ENCODE measurements at regions not wholly inside any gene's neighbourhood (a gene's known extent, or its start where the extent isn't known, plus 50 kb on each side); places are given as distances from the start of the nearest gene placed in this dataset.

GRCh38 chr5:97914483-97914882 is 731.4 kb upstream of the RIOK2 start:
- TF ChIP-seq POLR2A (IDR thresholded peaks at IDR 0.05; ENCODE audit: low read depth), result no peak
- TF ChIP-seq EP300 (IDR thresholded peaks at IDR 0.05), result no peak
- no peak for TF ChIP-seq POLR2AphosphoS5 (IDR thresholded peaks at IDR 0.05)
- TF ChIP-seq CTCF (IDR thresholded peaks at IDR 0.05), result no peak
- 95% methylated on average over 1 of the region's 1 CpG for WGBS
- intact Hi-C loops (cut with DNase I), result no loop called here

GRCh38 chr5:97915106-97915505 is 732.1 kb upstream of the RIOK2 start:
- TF ChIP-seq POLR2AphosphoS5 (IDR thresholded peaks at IDR 0.05) (no peak), CTCF (IDR thresholded peaks at IDR 0.05) (no peak), EP300 (IDR thresholded peaks at IDR 0.05) (no peak), POLR2A (IDR thresholded peaks at IDR 0.05; ENCODE audit: low read depth) (no peak)
- intact Hi-C loops (cut with DNase I), result no loop called here
- Histone ChIP-seq H3K27ac (replicated peaks in 1 of 4) (no peak overlapping the region), H3K9me3 (no peaks in the 10 kb centered on the region), H3K4me3 (no peak overlapping the region), H3K27me3 (no peaks in the 10 kb centered on the region), H3K36me3 (no peaks in the 10 kb centered on the region), H3K4me1 (peaks cover 0 to 13% (median 3%) of the 10 kb centered on the region in 4 donors)
- no peak for DNase-seq (ENCODE audit: extremely low spot score)
- WGBS, result 79% methylated on average over 1 of the region's 1 CpG

More at GRCh38 chr5:97914483-97914882, 731.4 kb upstream of the RIOK2 start:
- Histone ChIP-seq H3K27ac (replicated peaks in 1 of 4) (no peak overlapping the region), H3K27me3 (no peaks in the 10 kb centered on the region), H3K36me3 (no peaks in the 10 kb centered on the region), H3K4me1 (peaks cover 0 to 13% (median 3%) of the 10 kb centered on the region in 4 donors), H3K4me3 (no peak overlapping the region), H3K9me3 (no peaks in the 10 kb centered on the region)
- DNase-seq (ENCODE audit: extremely low spot score), result no peak

- no peaks in the 10 kb centered on the region for H3K9me3 ChIP-seq
- H3K27me3 ChIP-seq, result no peaks in the 10 kb centered on the region
- WGBS, result 93% methylated on average over 1 of the region's 1 CpG
- H3K4me3 ChIP-seq, result no peak overlapping the region
- no peak for DNase-seq (ENCODE audit: extremely low spot score)
- peaks cover 0 to 13% (median 3%) of the 10 kb centered on the region in 4 donors for H3K4me1 ChIP-seq
- no peaks in the 10 kb centered on the region for H3K36me3 ChIP-seq
- TF ChIP-seq POLR2A (IDR thresholded peaks at IDR 0.05; ENCODE audit: low read depth) (no peak), CTCF (IDR thresholded peaks at IDR 0.05) (no peak), POLR2AphosphoS5 (IDR thresholded peaks at IDR 0.05) (no peak), EP300 (IDR thresholded peaks at IDR 0.05) (no peak)
- no peak overlapping the region for H3K27ac ChIP-seq (replicated peaks in 1 of 4)
- intact Hi-C loops (cut with DNase I), result no loop called here
Measured at GRCh38 chr5:97918057-97918456, 735.0 kb upstream of the RIOK2 start.

GRCh38 chr5:97918620-97919019 is 735.6 kb upstream of the RIOK2 start:
- Histone ChIP-seq H3K9me3 (no peaks in the 10 kb centered on the region), H3K4me1 (peaks cover 0 to 13% (median 3%) of the 10 kb centered on the region in 4 donors), H3K27ac (replicated peaks in 1 of 4) (no peak overlapping the region), H3K27me3 (no peaks in the 10 kb centered on the region), H3K36me3 (no peaks in the 10 kb centered on the region), H3K4me3 (no peak overlapping the region)
- TF ChIP-seq POLR2A (IDR thresholded peaks at IDR 0.05; ENCODE audit: low read depth) (no peak), POLR2AphosphoS5 (IDR thresholded peaks at IDR 0.05) (no peak), EP300 (IDR thresholded peaks at IDR 0.05) (no peak), CTCF (IDR thresholded peaks at IDR 0.05) (no peak)
- 31% methylated on average over 2 of the region's 2 CpGs for WGBS
- no peak for DNase-seq (ENCODE audit: extremely low spot score)
- intact Hi-C loops (cut with DNase I), result no loop called here

- intact Hi-C loops (cut with DNase I), result no loop called here
- H3K9me3 ChIP-seq, result no peaks in the 10 kb centered on the region
Measured at GRCh38 chr5:97919719-97920118, 736.7 kb upstream of the RIOK2 start.

More at GRCh38 chr5:97919719-97920118, 736.7 kb upstream of the RIOK2 start:
- 67% methylated on average over 4 of the region's 4 CpGs for WGBS
- Histone ChIP-seq H3K27ac (replicated peaks in 1 of 4) (no peak overlapping the region), H3K4me3 (no peak overlapping the region), H3K27me3 (no peaks in the 10 kb centered on the region), H3K4me1 (peaks cover 0 to 13% (median 3%) of the 10 kb centered on the region in 4 donors), H3K36me3 (no peaks in the 10 kb centered on the region)
- TF ChIP-seq EP300 (IDR thresholded peaks at IDR 0.05), result no peak
- no peak for TF ChIP-seq CTCF (IDR thresholded peaks at IDR 0.05)
- no peak for TF ChIP-seq POLR2AphosphoS5 (IDR thresholded peaks at IDR 0.05)
- no peak for TF ChIP-seq POLR2A (IDR thresholded peaks at IDR 0.05; ENCODE audit: low read depth)
- no peak for DNase-seq (ENCODE audit: extremely low spot score)
